ENCODE measurements at regions not wholly inside any gene's neighbourhood (a gene's known extent, or its start where the extent isn't known, plus 50 kb on each side); places are given as distances from the start of the nearest gene placed in this dataset.

DNA sequence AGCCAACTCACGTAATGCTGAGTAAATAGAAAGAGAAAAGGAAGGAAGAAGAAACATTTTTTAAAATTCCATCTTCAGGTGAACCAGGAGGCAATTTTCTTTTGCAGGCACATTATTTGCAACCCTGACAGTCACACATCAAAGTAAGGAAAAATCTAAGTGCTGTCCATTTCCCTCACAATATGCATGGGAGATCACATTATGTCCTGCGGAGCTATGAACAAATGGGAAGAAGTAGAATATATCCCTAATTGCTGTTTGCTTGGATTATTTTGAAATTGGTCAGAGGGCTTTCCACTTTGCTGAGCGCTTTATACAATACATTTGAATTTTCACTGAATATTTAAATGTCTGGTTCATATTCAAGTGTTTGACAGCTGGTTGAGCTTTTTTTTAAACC lies 133.8 kb upstream of the API5 start:
- TF ChIP-seq, protein P1, sequence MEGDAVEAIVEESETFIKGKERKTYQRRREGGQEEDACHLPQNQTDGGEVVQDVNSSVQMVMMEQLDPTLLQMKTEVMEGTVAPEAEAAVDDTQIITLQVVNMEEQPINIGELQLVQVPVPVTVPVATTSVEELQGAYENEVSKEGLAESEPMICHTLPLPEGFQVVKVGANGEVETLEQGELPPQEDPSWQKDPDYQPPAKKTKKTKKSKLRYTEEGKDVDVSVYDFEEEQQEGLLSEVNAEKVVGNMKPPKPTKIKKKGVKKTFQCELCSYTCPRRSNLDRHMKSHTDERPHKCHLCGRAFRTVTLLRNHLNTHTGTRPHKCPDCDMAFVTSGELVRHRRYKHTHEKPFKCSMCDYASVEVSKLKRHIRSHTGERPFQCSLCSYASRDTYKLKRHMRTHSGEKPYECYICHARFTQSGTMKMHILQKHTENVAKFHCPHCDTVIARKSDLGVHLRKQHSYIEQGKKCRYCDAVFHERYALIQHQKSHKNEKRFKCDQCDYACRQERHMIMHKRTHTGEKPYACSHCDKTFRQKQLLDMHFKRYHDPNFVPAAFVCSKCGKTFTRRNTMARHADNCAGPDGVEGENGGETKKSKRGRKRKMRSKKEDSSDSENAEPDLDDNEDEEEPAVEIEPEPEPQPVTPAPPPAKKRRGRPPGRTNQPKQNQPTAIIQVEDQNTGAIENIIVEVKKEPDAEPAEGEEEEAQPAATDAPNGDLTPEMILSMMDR (IDR thresholded peaks at IDR 0.05; ENCODE audit: borderline replicate concordance, extremely low read depth, low read length, poor library complexity, severe bottlenecking) = no peak
- TF ChIP-seq EZH2 (IDR thresholded peaks at IDR 0.05; ENCODE audit: borderline replicate concordance, low read depth, low read length, severe bottlenecking) = no peak

Measured in DND-41 (cell line).